CD4-positive, CD25-positive, alpha-beta regulatory T cell (primary cell): ENCODE measurements at regions not wholly inside any gene's neighbourhood (a gene's known extent, or its start where the extent isn't known, plus 50 kb on each side); places are given as distances from the start of the nearest gene placed in this dataset.
"Not testable (repeated sequence)": the region's sequence is repeated elsewhere in the genome, so short reads cannot be mapped to it uniquely, and the experiment has no call there.

Experiments
- ATAC-seq, 2 donors: fragments of 150-1000 bp; cut with Tn5 transposase; one replicate each; pipeline ENCODE4 v1.10.0; 2021; ENCODE audit warnings: low read depth in 2 of 2, moderate number of reproducible peaks in 2 of 2, moderate library complexity in 1 of 2
- DNase-seq, 3 donors: peaks; one replicate each; pipeline versions ENCODE4 v3.0.0 to v3.0.0-alpha.2; 2012 to 2022; ENCODE audit warnings: mixed read lengths in 1 of 3
- H3K27ac ChIP-seq: one replicate; pipeline ENCODE4 v1.7.0; 2013; ENCODE audit warnings: mild to moderate bottlenecking, low read length; ENCODE audit not compliant: insufficient read depth, poor library complexity, severe bottlenecking
- H3K27me3 ChIP-seq: one replicate; pipeline ENCODE4 v1.7.0; 2013; ENCODE audit warnings: low read length; ENCODE audit not compliant: control insufficient read depth, insufficient read depth
- H3K36me3 ChIP-seq: one replicate; pipeline ENCODE4 v1.7.0; 2013; ENCODE audit warnings: mild to moderate bottlenecking, low read length, moderate library complexity; ENCODE audit not compliant: control insufficient read depth, insufficient read depth
- H3K4me1 ChIP-seq: 2 replicates; pipeline ENCODE4 v1.7.0; 2013; ENCODE audit warnings: mild to moderate bottlenecking, low read length; ENCODE audit not compliant: insufficient read depth, control insufficient read depth, poor library complexity, severe bottlenecking
- H3K4me3 ChIP-seq: one replicate; pipeline ENCODE4 v1.7.0; 2013; ENCODE audit warnings: low read depth, mild to moderate bottlenecking, low read length, moderate library complexity
- H3K9me3 ChIP-seq, 2 experiments: 1 replicate in 1 of 2; 2 replicates in 1 of 2; pipeline ENCODE4 v1.7.0; 2013; ENCODE audit warnings: low read length in 2 of 2, mild to moderate bottlenecking in 1 of 2, moderate library complexity in 1 of 2; ENCODE audit not compliant: control insufficient read depth in 2 of 2
- H3K27ac Mint-ChIP-seq, 3 donors: one replicate each; pipeline ENCODE4 v1.8.0; 2020 to 2022; ENCODE audit warnings: mild to moderate bottlenecking in 3 of 3, mixed read lengths in 3 of 3, moderate library complexity in 2 of 3
- H3K27me3 Mint-ChIP-seq: one replicate; pipeline ENCODE4 v1.8.0; 2022; ENCODE audit warnings: mild to moderate bottlenecking, mixed read lengths
- H3K36me3 Mint-ChIP-seq: one replicate; pipeline ENCODE4 v1.8.0; 2020; ENCODE audit warnings: mixed read lengths
- H3K4me1 Mint-ChIP-seq, 4 donors: one replicate each; pipeline ENCODE4 v1.8.0; 2020 to 2022; ENCODE audit warnings: mixed read lengths in 4 of 4, mild to moderate bottlenecking in 1 of 4
- H3K4me3 Mint-ChIP-seq, 4 donors: one replicate each; pipeline ENCODE4 v1.8.0; 2020 to 2022; ENCODE audit warnings: mild to moderate bottlenecking in 4 of 4, mixed read lengths in 4 of 4, moderate library complexity in 3 of 4
- H3K9me3 Mint-ChIP-seq, 7 donors: one replicate each; pipeline ENCODE4 v1.8.0; 2020 to 2022; ENCODE audit warnings: mixed read lengths in 7 of 7, mild to moderate bottlenecking in 3 of 7, moderate library complexity in 2 of 7

GRCh38 chr7:17098515-17098914 lies 199.9 kb upstream of the AHR start:
- no peaks in the 10 kb centered on the region for H3K9me3 Mint-ChIP-seq
- Histone ChIP-seq H3K4me1 (no peaks in the 10 kb centered on the region), H3K9me3 (no peaks in the 10 kb centered on the region), H3K4me3 (no peak overlapping the region), H3K36me3 (no peaks in the 10 kb centered on the region), H3K27me3 (no peaks in the 10 kb centered on the region), H3K27ac (no peak overlapping the region)
- DNase-seq (no peak), ATAC-seq (no peak)
- H3K4me3 Mint-ChIP-seq: no peak overlapping the region
- peaks cover 0 to 11% (median 8%) of the 10 kb centered on the region in 4 donors for H3K4me1 Mint-ChIP-seq
- no peaks in the 10 kb centered on the region for H3K36me3 Mint-ChIP-seq
- peak overlapping the region in 1 of 3 donors; percentile 27 for H3K27ac Mint-ChIP-seq
- no peaks in the 10 kb centered on the region for H3K27me3 Mint-ChIP-seq

- Histone ChIP-seq H3K27me3 (no peaks in the 10 kb centered on the region), H3K9me3 (no peaks in the 10 kb centered on the region), H3K36me3 (no peaks in the 10 kb centered on the region), H3K27ac (no peak overlapping the region), H3K4me1 (no peaks in the 10 kb centered on the region), H3K4me3 (no peak overlapping the region)
- Mint-ChIP-seq H3K4me3 (no peak overlapping the region), H3K27me3 (no peaks in the 10 kb centered on the region), H3K27ac (no peak overlapping the region), H3K36me3 (no peaks in the 10 kb centered on the region), H3K9me3 (no peaks in the 10 kb centered on the region), H3K4me1 (peaks cover 0 to 11% (median 8%) of the 10 kb centered on the region in 4 donors)
- no peak for DNase-seq
- no peak for ATAC-seq
Observed at GRCh38 chr7:17099083-17099973, 199.1 kb upstream of the AHR start.

DNA sequence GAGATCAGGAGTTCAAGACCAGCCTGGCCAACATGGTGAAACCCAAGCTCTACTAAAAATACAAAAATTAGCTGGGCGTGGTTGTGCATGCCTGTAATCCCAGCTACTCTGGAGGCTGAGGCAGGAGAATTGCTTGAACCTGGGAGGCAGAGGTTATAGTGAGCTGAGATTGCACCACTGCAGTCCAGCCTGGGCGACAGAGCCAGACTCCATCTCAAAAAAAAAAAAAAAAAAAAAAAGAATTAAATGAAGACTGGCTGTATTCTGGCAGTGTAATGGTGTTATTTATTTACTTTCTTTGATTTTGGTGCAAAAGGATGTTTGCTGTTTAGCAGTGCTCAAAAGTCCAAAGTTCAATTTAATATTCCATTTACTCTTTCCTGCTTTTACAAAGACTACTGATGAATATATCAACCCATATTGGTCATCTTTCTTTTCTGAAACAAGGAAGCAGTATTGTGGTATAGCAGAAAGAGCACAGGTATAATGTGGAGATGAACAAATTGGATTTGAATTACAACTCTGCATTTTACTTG lies 198.4 kb upstream of the AHR start:
- not testable (repeated sequence) for H3K27ac ChIP-seq, DNase-seq, ATAC-seq, H3K4me3 Mint-ChIP-seq, H3K27ac Mint-ChIP-seq, H3K4me3 ChIP-seq, H3K9me3 ChIP-seq, H3K36me3 Mint-ChIP-seq, H3K27me3 ChIP-seq, H3K27me3 Mint-ChIP-seq, H3K4me1 ChIP-seq, H3K9me3 Mint-ChIP-seq, H3K36me3 ChIP-seq
- peaks cover 0 to 11% (median 8%) of the 10 kb centered on the region in 4 donors for H3K4me1 Mint-ChIP-seq

- no peak overlapping the region for H3K27ac Mint-ChIP-seq
- H3K4me1 ChIP-seq: no peaks in the 10 kb centered on the region
- no peaks in the 10 kb centered on the region for H3K9me3 Mint-ChIP-seq
- no peak overlapping the region for H3K4me3 ChIP-seq
- ATAC-seq (no peak), DNase-seq (no peak)
- H3K36me3 Mint-ChIP-seq: no peaks in the 10 kb centered on the region
- H3K4me3 Mint-ChIP-seq: no peak overlapping the region
- no peaks in the 10 kb centered on the region for H3K27me3 Mint-ChIP-seq
- H3K27ac ChIP-seq: no peak overlapping the region
- no peaks in the 10 kb centered on the region for H3K36me3 ChIP-seq
- peaks cover 0 to 11% (median 8%) of the 10 kb centered on the region in 4 donors for H3K4me1 Mint-ChIP-seq
- H3K9me3 ChIP-seq: no peaks in the 10 kb centered on the region
- no peaks in the 10 kb centered on the region for H3K27me3 ChIP-seq
Observed at GRCh38 chr7:17101207-17101696, 197.2 kb upstream of the AHR start.

GRCh38 chr7:17103170-17103569 lies 195.3 kb upstream of the AHR start:
- no peaks in the 10 kb centered on the region for H3K36me3 Mint-ChIP-seq
- Histone ChIP-seq H3K4me3 (no peak overlapping the region), H3K4me1 (no peaks in the 10 kb centered on the region), H3K27ac (no peak overlapping the region), H3K36me3 (no peaks in the 10 kb centered on the region), H3K9me3 (no peaks in the 10 kb centered on the region), H3K27me3 (no peaks in the 10 kb centered on the region)
- H3K4me1 Mint-ChIP-seq: peaks cover 0 to 2% (median 1%) of the 10 kb centered on the region in 4 donors
- ATAC-seq (no peak), DNase-seq (no peak)
- no peak overlapping the region for H3K27ac Mint-ChIP-seq
- no peak overlapping the region for H3K4me3 Mint-ChIP-seq
- H3K27me3 Mint-ChIP-seq: no peaks in the 10 kb centered on the region
- peaks cover 0 to 1% (median 0%) of the 10 kb centered on the region in 7 donors for H3K9me3 Mint-ChIP-seq

DNA sequence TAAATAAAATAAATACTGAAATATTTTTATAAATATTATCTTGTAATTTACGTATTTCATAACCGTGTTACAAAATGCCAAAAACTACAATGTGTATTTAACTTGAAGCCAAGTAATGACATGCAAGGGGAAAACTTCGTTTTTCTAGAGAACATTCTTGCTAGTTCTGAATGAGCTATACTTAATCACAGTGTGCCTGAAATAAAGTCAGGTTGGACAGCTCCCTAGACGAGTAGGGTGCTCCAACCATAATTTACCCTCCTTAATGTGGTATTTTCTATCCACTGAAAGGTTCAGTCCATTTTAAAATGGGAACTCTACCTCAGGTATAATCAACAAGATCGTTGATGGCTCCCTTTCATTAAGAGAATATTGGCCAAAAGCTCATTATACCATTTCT lies 194.5 kb upstream of the AHR start:
- H3K9me3 Mint-ChIP-seq: peaks cover 0 to 1% (median 0%) of the 10 kb centered on the region in 7 donors
- H3K4me1 Mint-ChIP-seq: no peaks in the 10 kb centered on the region
- H3K27me3 Mint-ChIP-seq: no peaks in the 10 kb centered on the region
- Histone ChIP-seq H3K27me3 (no peaks in the 10 kb centered on the region), H3K4me3 (no peak overlapping the region), H3K4me1 (no peaks in the 10 kb centered on the region), H3K36me3 (no peaks in the 10 kb centered on the region), H3K9me3 (no peaks in the 10 kb centered on the region), H3K27ac (no peak overlapping the region)
- H3K4me3 Mint-ChIP-seq: no peak overlapping the region
- DNase-seq (no peak), ATAC-seq (no peak)
- no peak overlapping the region for H3K27ac Mint-ChIP-seq
- no peaks in the 10 kb centered on the region for H3K36me3 Mint-ChIP-seq

- H3K36me3 Mint-ChIP-seq: no peaks in the 10 kb centered on the region
- no peak for ATAC-seq
Observed at GRCh38 chr7:17104419-17104818, 194.0 kb upstream of the AHR start.

More at GRCh38 chr7:17104419-17104818, 194.0 kb upstream of the AHR start:
- no peaks in the 10 kb centered on the region for H3K9me3 ChIP-seq
- no peak overlapping the region for H3K27ac ChIP-seq
- H3K4me1 Mint-ChIP-seq: no peaks in the 10 kb centered on the region
- no peaks in the 10 kb centered on the region for H3K27me3 Mint-ChIP-seq
- no peaks in the 10 kb centered on the region for H3K27me3 ChIP-seq
- no peaks in the 10 kb centered on the region for H3K36me3 ChIP-seq
- peaks cover 0 to 1% (median 0%) of the 10 kb centered on the region in 7 donors for H3K9me3 Mint-ChIP-seq
- H3K4me3 Mint-ChIP-seq: no peak overlapping the region
- H3K4me1 ChIP-seq: no peaks in the 10 kb centered on the region
- no peak overlapping the region for H3K27ac Mint-ChIP-seq
- H3K4me3 ChIP-seq: no peak overlapping the region
- DNase-seq: no peak
